Neural progenitor cell (in vitro differentiated cells): ENCODE measurements at regions not wholly inside any gene's neighbourhood (a gene's known extent, or its start where the extent isn't known, plus 50 kb on each side); places are given as distances from the start of the nearest gene placed in this dataset.

Source experiments
- DNase-seq: peaks from one replicate; pipeline ENCODE4 v3.0.0-alpha.2; 2016; ENCODE audit warnings: low spot score
- H2AFZ ChIP-seq: fragments of 200-600 bp; sonication (generic); replicated peaks from 2 replicates; pipeline ENCODE4 v1.6.1; 2016; ENCODE audit warnings: antibody characterized with exemption
- H3F3A ChIP-seq: fragments of 200-600 bp; sonication (generic); 2 replicates; pipeline ENCODE4 v1.6.1; 2016; ENCODE audit warnings: antibody characterized with exemption, low read depth
- H3K27ac ChIP-seq: fragments of 200-600 bp; sonication (generic); 2 replicates; pipeline ENCODE4 v1.5.1; 2016; ENCODE audit warnings: mild to moderate bottlenecking
- H3K27me3 ChIP-seq: fragments of 200-600 bp; sonication (generic); 2 replicates; pipeline ENCODE4 v1.6.1; 2016; ENCODE audit warnings: mild to moderate bottlenecking, moderate library complexity
- H3K36me3 ChIP-seq: fragments of 200-600 bp; sonication (generic); 2 replicates; pipeline ENCODE4 v1.5.1; 2016
- H3K4me1 ChIP-seq: fragments of 200-600 bp; sonication (generic); 2 replicates; pipeline ENCODE4 v1.6.1; 2016; ENCODE audit warnings: mixed run types
- H3K4me2 ChIP-seq: fragments of 200-600 bp; sonication (generic); 2 replicates; pipeline ENCODE4 v1.6.1; 2016
- H3K4me3 ChIP-seq: fragments of 200-600 bp; sonication (generic); 2 replicates; pipeline ENCODE4 v1.5.1; 2016
- H3K79me2 ChIP-seq: fragments of 200-600 bp; sonication (generic); 2 replicates; pipeline ENCODE4 v1.6.1; 2016; ENCODE audit warnings: low read depth
- H3K9ac ChIP-seq: fragments of 200-600 bp; sonication (generic); 2 replicates; pipeline ENCODE4 v1.6.1; 2016
- H3K9me3 ChIP-seq: fragments of 200-600 bp; sonication (generic); 2 replicates; pipeline ENCODE4 v1.5.1; 2016; ENCODE audit warnings: low read depth
- H4K20me1 ChIP-seq: fragments of 200-600 bp; sonication (generic); 2 replicates; pipeline ENCODE4 v1.6.1; 2016; ENCODE audit warnings: low read depth
- H3K27ac Mint-ChIP-seq: 3 replicates; pipeline ENCODE4 v1.8.0; 2021; ENCODE audit warnings: mixed read lengths
- H3K27me3 Mint-ChIP-seq: 2 replicates; pipeline ENCODE4 v1.8.0; 2022; ENCODE audit warnings: low read depth, mild to moderate bottlenecking, inconsistent platforms, moderate library complexity, mixed read lengths; ENCODE audit not compliant: insufficient read depth
- H3K36me3 Mint-ChIP-seq: 3 replicates; pipeline ENCODE4 v1.8.0; 2021; ENCODE audit warnings: mixed read lengths
- H3K4me1 Mint-ChIP-seq: 3 replicates; pipeline ENCODE4 v1.8.0; 2021; ENCODE audit warnings: mixed read lengths
- H3K4me3 Mint-ChIP-seq: 3 replicates; pipeline ENCODE4 v1.8.0; 2021; ENCODE audit warnings: mild to moderate bottlenecking, moderate library complexity, mixed read lengths
- H3K9me3 Mint-ChIP-seq: 3 replicates; pipeline ENCODE4 v1.8.0; 2020; ENCODE audit warnings: mixed read lengths
- EZH2 ChIP-seq: fragments of 200-600 bp; sonication (generic); IDR thresholded peaks from 2 replicates; pipeline ENCODE4 v1.6.1; 2017; ENCODE audit warnings: antibody characterized with exemption, mild to moderate bottlenecking, moderate library complexity
- EZH2phosphoT487 ChIP-seq: fragments of 200-600 bp; sonication (generic); IDR thresholded peaks from 2 replicates; pipeline ENCODE4 v1.6.1; 2017; ENCODE audit warnings: antibody characterized with exemption
- TF ChIP-seq, protein P1 (sequence below): fragments of 200-600 bp; sonication (generic); IDR thresholded peaks from 2 replicates; pipeline ENCODE4 v1.5.1; 2017; ENCODE audit warnings: antibody characterized with exemption, mild to moderate bottlenecking

DNA sequence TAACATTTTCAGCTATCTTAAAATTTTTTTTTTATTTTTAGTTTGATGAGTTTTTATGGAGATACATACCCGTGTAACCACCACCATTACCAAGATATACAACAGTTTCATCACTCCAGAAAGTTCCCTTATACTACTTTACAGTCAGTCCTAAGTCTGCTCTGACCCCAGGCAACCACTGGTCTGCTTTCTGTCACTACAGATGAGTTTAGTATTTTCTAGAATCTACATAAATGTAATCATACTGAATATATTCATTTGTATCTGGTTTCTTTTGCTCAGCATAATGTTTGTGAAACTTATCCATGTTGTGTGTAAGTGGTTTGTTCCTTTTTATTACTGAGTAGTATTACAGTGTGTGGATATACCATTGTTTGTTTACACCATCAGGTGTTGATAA is 127.8 kb downstream of the GAS1 start:
- Mint-ChIP-seq H3K36me3 (no peaks in the 10 kb centered on the region), H3K27me3 (peaks cover 2% of the 10 kb centered on the region), H3K4me3 (no peak overlapping the region), H3K4me1 (peaks cover 21% of the 10 kb centered on the region), H3K27ac (no peak overlapping the region), H3K9me3 (peaks cover 16% of the 10 kb centered on the region)
- Histone ChIP-seq H3K4me2 (no peak overlapping the region), H4K20me1 (no peaks in the 10 kb centered on the region), H2AFZ (no peak overlapping the region), H3K9ac (no peak overlapping the region), H3K27ac (no peak overlapping the region), H3K4me3 (no peak overlapping the region), H3K79me2 (no peaks in the 10 kb centered on the region), H3K9me3 (no peaks in the 10 kb centered on the region), H3K4me1 (peaks cover 10% of the 10 kb centered on the region), H3K27me3 (no peaks in the 10 kb centered on the region), H3K36me3 (no peaks in the 10 kb centered on the region), H3F3A (no peaks in the 10 kb centered on the region)
- TF ChIP-seq, protein P1, sequence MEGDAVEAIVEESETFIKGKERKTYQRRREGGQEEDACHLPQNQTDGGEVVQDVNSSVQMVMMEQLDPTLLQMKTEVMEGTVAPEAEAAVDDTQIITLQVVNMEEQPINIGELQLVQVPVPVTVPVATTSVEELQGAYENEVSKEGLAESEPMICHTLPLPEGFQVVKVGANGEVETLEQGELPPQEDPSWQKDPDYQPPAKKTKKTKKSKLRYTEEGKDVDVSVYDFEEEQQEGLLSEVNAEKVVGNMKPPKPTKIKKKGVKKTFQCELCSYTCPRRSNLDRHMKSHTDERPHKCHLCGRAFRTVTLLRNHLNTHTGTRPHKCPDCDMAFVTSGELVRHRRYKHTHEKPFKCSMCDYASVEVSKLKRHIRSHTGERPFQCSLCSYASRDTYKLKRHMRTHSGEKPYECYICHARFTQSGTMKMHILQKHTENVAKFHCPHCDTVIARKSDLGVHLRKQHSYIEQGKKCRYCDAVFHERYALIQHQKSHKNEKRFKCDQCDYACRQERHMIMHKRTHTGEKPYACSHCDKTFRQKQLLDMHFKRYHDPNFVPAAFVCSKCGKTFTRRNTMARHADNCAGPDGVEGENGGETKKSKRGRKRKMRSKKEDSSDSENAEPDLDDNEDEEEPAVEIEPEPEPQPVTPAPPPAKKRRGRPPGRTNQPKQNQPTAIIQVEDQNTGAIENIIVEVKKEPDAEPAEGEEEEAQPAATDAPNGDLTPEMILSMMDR = no peak
- TF ChIP-seq EZH2 (no peak), EZH2phosphoT487 (no peak)
- no peak for DNase-seq

DNA sequence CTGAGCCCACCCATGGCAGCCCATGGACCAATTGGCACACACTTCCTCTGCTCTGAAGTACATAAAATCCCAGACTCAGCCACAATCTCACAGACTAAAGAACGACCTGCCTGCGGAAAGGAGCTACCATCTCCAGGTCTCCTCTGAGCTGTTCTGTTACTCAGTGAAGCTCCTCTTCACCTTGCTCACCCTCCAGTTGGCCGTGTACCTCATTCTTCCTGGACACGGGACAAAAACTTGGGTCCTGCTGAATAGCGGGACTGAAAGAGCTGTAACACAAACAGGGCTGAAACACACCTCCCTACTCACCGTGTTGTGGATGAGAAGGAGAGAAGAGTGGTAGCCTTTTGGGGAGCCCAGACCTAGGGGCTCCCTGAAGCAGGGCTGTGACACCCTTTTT is 128.7 kb downstream of the GAS1 start:
- DNase-seq = no peak
- Histone ChIP-seq H3K4me1 (peaks cover 10% of the 10 kb centered on the region), H3K4me2 (no peak overlapping the region), H3K9me3 (no peaks in the 10 kb centered on the region), H3K4me3 (no peak overlapping the region), H4K20me1 (no peaks in the 10 kb centered on the region), H3F3A (no peaks in the 10 kb centered on the region), H3K36me3 (no peaks in the 10 kb centered on the region), H3K27me3 (no peaks in the 10 kb centered on the region), H3K9ac (no peak overlapping the region), H3K27ac (no peak overlapping the region), H3K79me2 (no peaks in the 10 kb centered on the region), H2AFZ (no peak overlapping the region)
- no peak for TF ChIP-seq EZH2
- no peak for TF ChIP-seq EZH2phosphoT487
- TF ChIP-seq, protein P1 = no peak
- Mint-ChIP-seq H3K36me3 (no peaks in the 10 kb centered on the region), H3K27me3 (peaks cover 5% of the 10 kb centered on the region), H3K4me1 (peaks cover 21% of the 10 kb centered on the region), H3K9me3 (peaks cover 13% of the 10 kb centered on the region), H3K4me3 (no peak overlapping the region), H3K27ac (peak overlapping the region; percentile 50)

DNA sequence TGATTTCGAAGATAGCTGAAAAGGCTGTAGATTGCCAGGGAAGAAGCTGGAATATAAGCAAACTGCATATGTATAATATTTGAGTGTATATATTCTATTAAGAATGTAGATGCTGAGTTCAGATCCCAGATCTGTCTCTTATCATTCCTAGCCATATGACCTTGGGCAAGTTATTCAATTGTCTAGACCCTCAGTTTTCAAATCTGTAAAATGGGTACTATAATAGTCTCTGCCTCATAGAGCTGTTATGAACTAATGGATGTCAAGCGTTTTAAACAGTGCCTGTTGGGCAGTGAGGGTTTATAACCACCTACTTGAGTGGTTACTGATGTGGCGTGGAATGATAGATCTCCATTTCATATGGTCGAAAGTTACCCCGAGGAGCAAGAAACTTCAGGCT is 130.4 kb downstream of the GAS1 start:
- Histone ChIP-seq H3K79me2 (no peaks in the 10 kb centered on the region), H3K27ac (no peak overlapping the region), H3F3A (no peaks in the 10 kb centered on the region), H4K20me1 (no peaks in the 10 kb centered on the region), H2AFZ (no peak overlapping the region), H3K36me3 (no peaks in the 10 kb centered on the region), H3K9ac (no peak overlapping the region), H3K4me3 (no peak overlapping the region), H3K4me1 (peaks cover 10% of the 10 kb centered on the region), H3K4me2 (no peak overlapping the region), H3K9me3 (no peaks in the 10 kb centered on the region), H3K27me3 (no peaks in the 10 kb centered on the region)
- Mint-ChIP-seq H3K27ac (no peak overlapping the region), H3K4me3 (no peak overlapping the region), H3K27me3 (peaks cover 5% of the 10 kb centered on the region), H3K9me3 (peaks cover 6% of the 10 kb centered on the region), H3K4me1 (peaks cover 21% of the 10 kb centered on the region), H3K36me3 (no peaks in the 10 kb centered on the region)
- no peak for DNase-seq
- TF ChIP-seq EZH2 (no peak), EZH2phosphoT487 (no peak)
- TF ChIP-seq, protein P1 = no peak

DNA sequence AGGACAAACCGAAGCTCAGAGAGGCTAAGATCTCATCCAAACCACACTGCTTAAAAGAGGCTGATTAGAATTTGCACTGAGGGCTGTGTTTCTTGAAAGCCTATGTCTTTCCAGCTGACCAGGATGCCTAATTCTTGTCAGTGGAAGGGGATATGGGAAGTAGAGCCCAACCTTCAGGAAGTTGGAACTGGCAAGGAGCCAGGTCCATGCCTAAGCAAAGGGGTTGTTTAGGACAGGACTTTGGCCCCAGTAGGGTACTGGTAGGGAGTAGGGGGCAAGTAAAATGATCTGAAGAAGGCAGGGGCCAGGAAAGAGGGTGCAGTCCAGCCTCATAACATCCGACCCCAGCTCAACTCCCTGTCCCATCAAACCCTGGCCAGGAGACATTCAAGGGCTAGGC is 130.9 kb downstream of the GAS1 start:
- Histone ChIP-seq H4K20me1 (no peaks in the 10 kb centered on the region), H3F3A (no peaks in the 10 kb centered on the region), H3K27ac (no peak overlapping the region), H3K27me3 (no peaks in the 10 kb centered on the region), H3K9me3 (no peaks in the 10 kb centered on the region), H3K4me2 (no peak overlapping the region), H3K36me3 (no peaks in the 10 kb centered on the region), H3K4me3 (no peak overlapping the region), H3K79me2 (no peaks in the 10 kb centered on the region), H2AFZ (no peak overlapping the region), H3K9ac (no peak overlapping the region), H3K4me1 (peaks cover 9% of the 10 kb centered on the region)
- Mint-ChIP-seq H3K4me1 (peaks cover 16% of the 10 kb centered on the region), H3K27me3 (peaks cover 5% of the 10 kb centered on the region), H3K4me3 (no peak overlapping the region), H3K9me3 (peaks cover 6% of the 10 kb centered on the region), H3K36me3 (no peaks in the 10 kb centered on the region), H3K27ac (no peak overlapping the region)
- TF ChIP-seq EZH2phosphoT487 = no peak
- TF ChIP-seq, protein P1 = no peak
- no peak for TF ChIP-seq EZH2
- DNase-seq = no peak
